ENCODE measurements at regions not wholly inside any gene's neighbourhood (a gene's known extent, or its start where the extent isn't known, plus 50 kb on each side); places are given as distances from the start of the nearest gene placed in this dataset.
"Not testable (repeated sequence)": the region's sequence is repeated elsewhere in the genome, so short reads cannot be mapped to it uniquely, and the experiment has no call there.

- DNase-seq (ENCODE audit: extremely low read depth, low read depth); H3K4me3 ChIP-seq (replicated peaks; ENCODE audit: low read depth, low read length): not testable (repeated sequence)
These were observed 108.2 kb downstream of the SPATA31A1 start for GRCh38 chr9:39463696-39464095.

DNA sequence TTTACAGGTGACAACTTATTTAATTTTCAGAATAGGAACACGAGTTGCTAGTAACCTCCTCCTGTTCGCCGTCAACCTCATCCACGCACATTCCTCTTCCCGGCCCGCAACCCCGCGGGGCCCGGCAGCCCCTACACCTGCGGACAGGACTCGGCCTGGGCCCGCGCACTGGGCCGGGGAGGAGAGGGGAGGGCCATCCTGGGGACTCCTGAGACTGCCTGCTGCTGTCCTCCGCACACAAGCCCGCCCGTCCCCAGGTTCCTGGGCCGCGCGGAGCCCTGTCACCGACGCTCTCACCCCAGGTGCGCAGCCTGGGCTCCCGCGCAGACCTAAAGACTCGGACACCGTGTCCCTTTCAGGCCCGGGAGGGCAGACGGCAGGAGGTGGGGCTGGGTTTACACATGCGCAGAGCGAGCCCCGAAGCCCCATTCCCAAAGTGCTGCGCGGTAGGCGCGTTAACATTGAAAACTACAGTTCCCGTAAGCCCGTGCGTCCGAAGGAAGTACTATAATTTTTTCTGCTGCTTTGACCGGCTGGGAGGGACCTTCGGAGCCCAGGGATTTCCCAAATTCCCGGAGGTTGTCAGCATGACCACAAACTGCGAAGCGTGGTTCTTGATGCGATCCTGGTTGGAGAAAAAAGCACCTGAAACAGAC, 108.8 kb downstream of the SPATA31A1 start:
- H3K4me3 ChIP-seq (replicated peaks; ENCODE audit: low read depth, low read length) = peak overlapping the region; percentile 20
- peak; percentile 5 for DNase-seq (ENCODE audit: extremely low read depth, low read depth)

GRCh38 chr9:39474499-39474898, 119.0 kb downstream of the SPATA31A1 start:
- not testable (repeated sequence) for H3K4me3 ChIP-seq (replicated peaks; ENCODE audit: low read depth, low read length); DNase-seq (ENCODE audit: extremely low read depth, low read depth)

GRCh38 chr9:39483073-39483472, 127.6 kb downstream of the SPATA31A1 start:
- not testable (repeated sequence) for DNase-seq (ENCODE audit: extremely low read depth, low read depth); H3K4me3 ChIP-seq (replicated peaks; ENCODE audit: low read depth, low read length)

DNA sequence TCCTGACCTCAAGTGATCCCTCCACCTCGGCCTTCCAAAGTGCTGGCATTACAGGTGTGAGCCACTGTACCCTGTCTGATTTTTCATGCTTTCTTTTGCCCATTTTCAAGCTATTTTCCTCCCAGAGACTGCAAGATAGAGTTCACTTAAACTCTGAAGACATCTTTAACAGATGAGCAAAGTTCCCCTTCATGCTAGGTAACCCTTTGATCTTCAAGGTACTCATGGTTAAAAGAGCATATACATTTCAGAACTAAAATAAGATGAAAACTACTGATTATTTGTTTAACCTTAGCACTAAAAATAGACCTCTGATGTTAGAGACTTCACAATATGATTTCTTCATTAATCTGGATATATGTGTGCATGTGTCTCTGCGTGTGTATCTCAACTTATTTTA, 128.4 kb downstream of the SPATA31A1 start:
- not testable (repeated sequence) for DNase-seq (ENCODE audit: extremely low read depth, low read depth); H3K4me3 ChIP-seq (replicated peaks; ENCODE audit: low read depth, low read length)

DNA sequence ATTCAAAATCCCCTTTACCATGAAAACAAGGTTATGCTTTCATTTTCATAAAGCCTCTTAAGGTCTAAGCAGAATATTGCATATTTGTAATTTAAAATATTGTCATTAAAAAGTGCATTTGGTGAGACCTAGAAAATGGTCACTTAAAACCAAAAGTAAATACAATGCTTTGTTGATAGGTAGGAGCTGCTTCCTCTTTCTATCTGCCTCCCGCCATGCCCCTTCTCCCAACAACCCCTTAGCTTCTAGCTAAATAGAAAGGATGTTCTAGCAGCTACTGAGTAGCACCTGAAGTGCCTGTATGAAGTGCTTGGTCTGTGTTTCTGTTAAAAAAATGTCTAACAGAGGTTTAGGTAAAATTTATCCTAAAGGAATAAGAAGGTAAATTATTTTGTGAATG, 128.8 kb downstream of the SPATA31A1 start:
- DNase-seq (ENCODE audit: extremely low read depth, low read depth); H3K4me3 ChIP-seq (replicated peaks; ENCODE audit: low read depth, low read length): not testable (repeated sequence)

DNA sequence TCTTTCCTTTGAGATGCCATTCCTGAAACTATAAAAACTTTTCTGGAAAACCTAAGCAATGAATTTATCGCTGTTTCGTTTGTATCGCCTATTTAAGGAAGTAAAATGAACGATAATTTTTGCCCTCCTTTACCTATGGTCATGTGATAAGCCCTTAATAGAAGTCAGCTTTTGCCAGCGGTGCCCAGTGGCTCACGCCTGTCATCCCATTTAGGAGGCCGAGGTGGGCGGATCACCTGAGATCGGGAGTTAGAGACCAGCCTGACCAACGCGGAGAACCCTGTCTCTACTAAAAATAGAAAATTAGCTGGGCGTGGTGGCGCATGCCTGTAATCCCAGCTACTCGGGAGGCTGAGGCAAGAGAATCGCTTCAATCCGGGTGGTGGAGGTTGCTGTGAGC, 132.0 kb downstream of the SPATA31A1 start:
- not testable (repeated sequence) for DNase-seq (ENCODE audit: extremely low read depth, low read depth); H3K4me3 ChIP-seq (replicated peaks; ENCODE audit: low read depth, low read length)

- DNase-seq (ENCODE audit: extremely low read depth, low read depth); H3K4me3 ChIP-seq (replicated peaks; ENCODE audit: low read depth, low read length): not testable (repeated sequence)
These were observed 140.8 kb downstream of the SPATA31A1 start for GRCh38 chr9:39496248-39496647.

DNA sequence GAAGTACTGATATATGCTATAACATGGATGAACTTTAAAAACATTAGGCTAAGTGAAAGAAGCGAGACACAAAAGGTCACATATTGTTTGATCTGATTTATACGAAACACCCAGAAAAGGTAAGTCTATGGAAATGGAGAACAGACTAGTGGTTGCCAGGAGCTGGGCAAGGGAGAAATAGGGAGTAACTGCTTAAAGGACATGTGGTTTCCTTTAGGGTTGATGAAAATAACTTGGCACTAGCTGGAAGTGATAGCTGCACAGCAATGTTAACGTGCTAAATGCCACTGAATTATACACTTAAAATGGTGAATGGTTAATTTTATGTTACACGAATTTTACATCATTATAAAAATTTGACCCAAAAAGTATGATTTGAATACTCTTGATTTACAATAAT, 147.7 kb downstream of the SPATA31A1 start:
- not testable (repeated sequence) for DNase-seq (ENCODE audit: extremely low read depth, low read depth); H3K4me3 ChIP-seq (replicated peaks; ENCODE audit: low read depth, low read length)

GRCh38 chr9:39527387-39528029, 172.0 kb downstream of the SPATA31A1 start:
- not testable (repeated sequence) for DNase-seq (ENCODE audit: extremely low read depth, low read depth); H3K4me3 ChIP-seq (replicated peaks; ENCODE audit: low read depth, low read length)

DNA sequence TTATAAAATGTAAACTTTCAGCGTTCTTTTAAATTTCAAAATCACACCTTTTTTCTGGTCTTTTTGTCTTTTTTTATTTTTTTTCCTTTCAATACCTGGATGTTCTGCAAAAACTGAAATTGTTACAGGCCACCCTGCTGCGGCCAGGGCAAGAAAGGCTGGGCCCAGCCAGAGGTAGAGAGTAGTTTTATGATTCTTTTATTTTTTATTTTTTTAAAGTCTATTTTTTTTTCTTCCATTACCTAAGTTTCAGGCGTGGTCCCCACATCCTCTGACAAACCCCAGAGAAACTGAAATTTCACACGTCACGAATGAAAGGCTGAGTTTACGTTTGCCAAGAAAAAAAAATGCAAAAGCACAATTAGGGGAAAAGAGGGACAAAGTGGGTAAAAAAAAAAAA, 177.1 kb downstream of the SPATA31A1 start:
- H3K4me3 ChIP-seq (replicated peaks; ENCODE audit: low read depth, low read length); DNase-seq (ENCODE audit: extremely low read depth, low read depth): not testable (repeated sequence)

DNA sequence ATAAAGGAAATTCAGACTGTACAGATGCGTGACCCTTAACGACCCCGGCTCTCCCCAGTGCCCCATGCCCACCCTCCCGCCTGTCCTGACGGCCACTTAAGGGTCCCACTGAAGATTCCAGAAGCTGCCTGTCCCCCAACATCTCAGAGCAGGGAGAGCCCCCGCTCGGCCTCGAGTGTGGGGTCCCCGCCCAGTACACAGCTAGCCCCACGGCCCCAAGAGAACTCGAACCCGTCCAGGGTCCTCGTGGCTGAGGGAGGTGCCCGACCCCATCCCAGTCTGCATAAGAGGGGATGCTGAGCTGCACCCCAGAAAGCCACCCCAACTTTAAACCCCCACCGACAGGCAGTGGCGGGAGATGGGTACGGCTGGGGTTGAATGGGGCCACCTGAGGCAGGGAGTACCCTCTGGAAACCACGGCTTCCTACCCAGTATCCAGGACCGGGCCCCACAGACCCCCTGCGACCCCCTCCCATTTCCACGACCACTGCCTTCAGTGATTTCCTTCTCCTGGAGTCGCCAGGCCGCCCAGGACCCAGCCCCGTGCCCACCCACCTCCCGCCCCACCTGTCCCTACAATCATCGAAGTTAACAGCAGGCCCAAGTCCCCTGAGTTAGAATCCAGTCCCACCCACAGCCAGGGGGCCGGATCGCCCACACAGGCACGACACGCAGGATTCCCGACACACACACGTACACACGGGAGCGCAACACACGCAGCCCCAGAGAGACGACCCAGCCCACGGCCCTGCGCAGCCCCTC, 177.7 kb downstream of the SPATA31A1 start:
- not testable (repeated sequence) for DNase-seq (ENCODE audit: extremely low read depth, low read depth); H3K4me3 ChIP-seq (replicated peaks; ENCODE audit: low read depth, low read length)

DNA sequence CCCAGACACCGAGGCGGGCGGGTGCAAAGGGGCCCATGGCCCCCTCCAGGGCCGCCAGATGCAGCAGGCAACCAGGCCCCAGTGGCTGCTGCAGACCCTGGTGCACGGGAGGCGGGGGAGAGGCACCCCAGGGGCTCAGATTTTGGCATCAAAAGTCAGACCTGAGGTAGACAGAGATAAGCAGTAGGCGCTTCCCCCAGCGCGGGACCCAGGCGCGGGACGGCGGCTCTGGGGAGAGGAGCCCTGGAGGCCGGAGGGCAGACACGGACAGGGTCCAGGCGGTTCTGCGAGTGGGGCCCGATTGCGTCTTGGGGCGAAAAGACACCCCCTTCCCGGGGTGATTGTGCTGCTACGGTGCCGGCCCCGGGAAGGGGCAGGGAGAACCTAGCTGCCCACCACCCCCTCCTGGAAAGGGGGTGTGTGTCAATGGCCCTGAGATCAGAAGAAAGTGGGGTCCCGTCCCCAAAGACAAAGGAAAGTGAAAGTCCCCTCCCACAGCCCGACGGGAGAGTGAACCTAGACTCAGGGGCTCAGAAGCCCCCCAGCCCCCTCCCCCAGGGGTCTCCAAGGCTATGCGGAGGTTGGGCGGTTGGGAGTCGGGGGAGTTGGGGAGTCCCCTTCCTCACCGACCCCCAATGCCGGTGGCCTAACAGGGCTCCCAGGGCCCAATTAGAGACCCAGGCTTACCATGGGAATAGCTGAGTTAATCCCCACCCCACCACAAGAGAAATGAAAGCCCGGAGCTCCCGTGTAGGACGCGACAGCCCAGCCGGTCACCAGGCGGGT, 178.5 kb downstream of the SPATA31A1 start:
- not testable (repeated sequence) for DNase-seq (ENCODE audit: extremely low read depth, low read depth); H3K4me3 ChIP-seq (replicated peaks; ENCODE audit: low read depth, low read length)

- H3K4me3 ChIP-seq (replicated peaks; ENCODE audit: low read depth, low read length); DNase-seq (ENCODE audit: extremely low read depth, low read depth): not testable (repeated sequence)
These were observed 179.4 kb downstream of the SPATA31A1 start for GRCh38 chr9:39534897-39535296.

- not testable (repeated sequence) for H3K4me3 ChIP-seq (replicated peaks; ENCODE audit: low read depth, low read length); DNase-seq (ENCODE audit: extremely low read depth, low read depth)
These were observed 186.7 kb downstream of the SPATA31A1 start for GRCh38 chr9:39542157-39542556.

- not testable (repeated sequence) for H3K4me3 ChIP-seq (replicated peaks; ENCODE audit: low read depth, low read length); DNase-seq (ENCODE audit: extremely low read depth, low read depth)
These were observed 189.6 kb downstream of the SPATA31A1 start for GRCh38 chr9:39545079-39545478.

GRCh38 chr9:39550573-39550972, 195.1 kb downstream of the SPATA31A1 start:
- not testable (repeated sequence) for H3K4me3 ChIP-seq (replicated peaks; ENCODE audit: low read depth, low read length); DNase-seq (ENCODE audit: extremely low read depth, low read depth)

DNA sequence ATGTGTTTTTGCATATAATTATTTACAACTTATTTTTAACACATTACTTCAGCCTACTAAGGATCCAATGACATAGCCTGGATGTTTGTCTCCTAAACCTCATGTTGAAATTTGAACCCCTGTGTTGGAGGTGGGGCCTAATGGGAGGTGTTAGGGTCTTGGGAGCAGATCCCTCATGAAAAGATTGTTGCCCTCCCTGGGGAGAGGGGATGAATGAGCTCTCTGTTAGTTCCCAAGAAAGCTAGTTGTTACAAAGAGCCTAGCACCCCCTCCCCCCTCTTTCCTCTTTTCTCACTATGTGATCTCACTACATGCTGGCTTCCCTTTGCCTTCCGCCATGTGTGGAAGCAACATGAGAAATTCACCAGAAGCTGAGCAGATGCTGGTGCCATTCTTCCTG, 196.1 kb downstream of the SPATA31A1 start:
- H3K4me3 ChIP-seq (replicated peaks; ENCODE audit: low read depth, low read length); DNase-seq (ENCODE audit: extremely low read depth, low read depth): not testable (repeated sequence)
